ENCODE measurements at regions not wholly inside any gene's neighbourhood (a gene's known extent, or its start where the extent isn't known, plus 50 kb on each side); places are given as distances from the start of the nearest gene placed in this dataset.

DNA sequence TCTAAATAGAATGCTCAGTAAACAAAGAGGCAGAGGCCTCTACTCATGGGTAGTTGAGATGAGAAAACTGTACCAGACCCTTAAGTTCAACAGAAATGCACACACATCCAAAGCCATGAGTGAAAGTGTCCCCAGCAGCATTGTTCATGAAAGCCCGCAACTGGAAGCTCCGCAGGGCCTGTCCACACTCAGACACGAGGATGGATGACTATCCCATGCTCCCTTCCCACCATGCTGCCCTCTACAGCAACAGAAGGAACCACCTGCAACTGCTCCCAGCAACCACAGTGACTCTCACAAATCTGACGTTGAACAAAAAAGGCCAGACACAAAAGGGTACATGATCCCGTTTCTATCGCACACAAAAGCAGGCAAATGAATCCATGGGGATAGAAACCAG is 76.9 kb upstream of the ANO1 start:
- no peaks in the 10 kb centered on the region for H3K36me3 ChIP-seq
- no peak for DNase-seq
- intact Hi-C loops (cut with DNase I) = no loop called here
- TF ChIP-seq POLR2AphosphoS5 (IDR thresholded peaks at IDR 0.05) = no peak
- no peak for TF ChIP-seq EP300 (IDR thresholded peaks at IDR 0.05)
- TF ChIP-seq, protein P1, sequence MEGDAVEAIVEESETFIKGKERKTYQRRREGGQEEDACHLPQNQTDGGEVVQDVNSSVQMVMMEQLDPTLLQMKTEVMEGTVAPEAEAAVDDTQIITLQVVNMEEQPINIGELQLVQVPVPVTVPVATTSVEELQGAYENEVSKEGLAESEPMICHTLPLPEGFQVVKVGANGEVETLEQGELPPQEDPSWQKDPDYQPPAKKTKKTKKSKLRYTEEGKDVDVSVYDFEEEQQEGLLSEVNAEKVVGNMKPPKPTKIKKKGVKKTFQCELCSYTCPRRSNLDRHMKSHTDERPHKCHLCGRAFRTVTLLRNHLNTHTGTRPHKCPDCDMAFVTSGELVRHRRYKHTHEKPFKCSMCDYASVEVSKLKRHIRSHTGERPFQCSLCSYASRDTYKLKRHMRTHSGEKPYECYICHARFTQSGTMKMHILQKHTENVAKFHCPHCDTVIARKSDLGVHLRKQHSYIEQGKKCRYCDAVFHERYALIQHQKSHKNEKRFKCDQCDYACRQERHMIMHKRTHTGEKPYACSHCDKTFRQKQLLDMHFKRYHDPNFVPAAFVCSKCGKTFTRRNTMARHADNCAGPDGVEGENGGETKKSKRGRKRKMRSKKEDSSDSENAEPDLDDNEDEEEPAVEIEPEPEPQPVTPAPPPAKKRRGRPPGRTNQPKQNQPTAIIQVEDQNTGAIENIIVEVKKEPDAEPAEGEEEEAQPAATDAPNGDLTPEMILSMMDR (IDR thresholded peaks at IDR 0.05) = no peak
- TF ChIP-seq POLR2A (IDR thresholded peaks at IDR 0.05) = no peak
- no peak overlapping the region for H3K4me3 ChIP-seq
- H3K4me1 ChIP-seq = no peaks in the 10 kb centered on the region
- 88 to 95% methylated on average over 6 of the region's 6 CpGs for WGBS, 2 donors
- H3K27me3 ChIP-seq = peaks cover 0 to 4% (median 0%) of the 10 kb centered on the region in 3 donors
- no peaks in the 10 kb centered on the region for H3K9me3 ChIP-seq
- H3K27ac ChIP-seq = no peak overlapping the region

DNA sequence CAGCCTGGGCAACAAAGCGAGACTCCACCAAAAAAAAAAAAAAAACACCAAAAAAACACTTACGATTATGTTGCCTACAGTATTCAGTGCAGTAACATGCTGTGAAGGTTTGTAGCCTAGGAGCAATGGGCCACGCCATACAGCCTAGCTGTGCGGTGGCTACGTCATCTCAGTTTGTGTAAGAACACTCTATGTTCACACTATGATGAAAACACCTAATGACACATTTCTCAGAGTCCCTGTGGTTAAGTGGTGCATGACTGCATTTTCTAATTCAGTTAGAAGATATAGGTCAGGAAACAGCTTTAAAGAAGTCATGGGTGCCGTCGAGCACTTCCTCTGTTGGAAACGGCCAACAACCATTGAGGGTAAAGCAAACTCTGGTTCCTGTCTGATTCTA is 75.7 kb upstream of the ANO1 start:
- intact Hi-C loops (cut with DNase I) = no loop called here
- DNase-seq = no peak
- 65 to 82% methylated on average over 8 of the region's 8 CpGs for WGBS, 2 donors
- H3K4me3 ChIP-seq = no peak overlapping the region
- no peaks in the 10 kb centered on the region for H3K4me1 ChIP-seq
- H3K36me3 ChIP-seq = no peaks in the 10 kb centered on the region
- TF ChIP-seq, protein P1 (IDR thresholded peaks at IDR 0.05) = no peak
- no peak for TF ChIP-seq EP300 (IDR thresholded peaks at IDR 0.05)
- no peak for TF ChIP-seq POLR2A (IDR thresholded peaks at IDR 0.05)
- no peak for TF ChIP-seq POLR2AphosphoS5 (IDR thresholded peaks at IDR 0.05)
- peaks cover 0 to 4% (median 0%) of the 10 kb centered on the region in 3 donors for H3K27me3 ChIP-seq
- H3K9me3 ChIP-seq = no peaks in the 10 kb centered on the region
- no peak overlapping the region for H3K27ac ChIP-seq

- no peak for DNase-seq
- Histone ChIP-seq H3K9me3 (no peaks in the 10 kb centered on the region), H3K4me1 (no peaks in the 10 kb centered on the region), H3K36me3 (no peaks in the 10 kb centered on the region), H3K27me3 (peaks cover 0 to 4% (median 0%) of the 10 kb centered on the region in 3 donors), H3K27ac (no peak overlapping the region), H3K4me3 (no peak overlapping the region)
- TF ChIP-seq POLR2A (IDR thresholded peaks at IDR 0.05) = no peak
- TF ChIP-seq, protein P1 (IDR thresholded peaks at IDR 0.05) = no peak
- 59 to 61% methylated on average over 6 of the region's 6 CpGs for WGBS, 2 donors
- intact Hi-C loops (cut with DNase I) = no loop called here
Measured at GRCh38 chr11:70005107-70005818, 72.9 kb upstream of the ANO1 start.

DNA sequence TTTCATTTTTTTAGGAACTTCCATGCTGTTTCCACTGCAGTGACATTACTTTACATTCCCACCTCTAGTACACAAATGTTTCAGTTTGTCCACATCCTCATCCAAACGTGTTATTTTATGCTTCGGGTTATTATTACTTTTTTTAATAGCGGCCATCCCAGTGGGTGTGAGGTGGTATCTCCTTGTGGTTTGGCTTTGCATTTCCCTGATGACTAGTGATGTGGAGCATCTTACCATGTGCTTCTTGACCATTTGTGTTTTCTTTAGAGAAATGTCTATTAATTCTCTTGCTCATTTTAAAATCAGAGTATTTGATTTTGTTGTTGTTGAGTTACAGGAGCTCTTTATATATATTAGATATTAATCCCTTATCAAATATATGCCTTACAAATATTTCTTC is 70.3 kb upstream of the ANO1 start:
- 76 to 95% methylated on average over 3 of the region's 3 CpGs for WGBS, 2 donors
- TF ChIP-seq POLR2A (IDR thresholded peaks at IDR 0.05) = no peak
- no peak for TF ChIP-seq EP300 (IDR thresholded peaks at IDR 0.05)
- TF ChIP-seq POLR2AphosphoS5 (IDR thresholded peaks at IDR 0.05) = no peak
- TF ChIP-seq, protein P1 (IDR thresholded peaks at IDR 0.05) = no peak

DNA sequence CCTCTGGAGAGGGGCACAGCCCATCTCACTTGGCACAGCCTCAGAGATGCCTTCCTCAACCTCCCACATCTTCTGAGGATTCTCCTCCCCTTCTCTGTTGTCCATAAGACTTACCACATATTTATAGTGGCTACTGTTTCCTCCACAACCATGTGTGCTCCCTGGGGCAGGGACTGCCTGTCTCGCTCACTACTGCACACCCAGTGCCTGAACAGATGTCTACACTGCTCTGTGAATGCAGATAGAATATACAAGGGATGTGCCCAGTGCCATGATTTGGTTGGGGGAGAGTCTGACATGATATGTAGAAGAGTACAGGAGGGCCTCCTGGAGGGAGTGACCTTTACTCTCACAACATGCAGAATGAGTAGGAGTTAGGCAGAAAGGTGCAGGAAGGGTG is 67.3 kb upstream of the ANO1 start:
- H3K27me3 ChIP-seq = no peaks in the 10 kb centered on the region
- no peak for TF ChIP-seq EP300 (IDR thresholded peaks at IDR 0.05)
- TF ChIP-seq POLR2AphosphoS5 (IDR thresholded peaks at IDR 0.05) = no peak
- TF ChIP-seq POLR2A (IDR thresholded peaks at IDR 0.05) = no peak
- TF ChIP-seq, protein P1 (IDR thresholded peaks at IDR 0.05) = no peak
- H3K9me3 ChIP-seq = no peaks in the 10 kb centered on the region
- H3K36me3 ChIP-seq = no peaks in the 10 kb centered on the region
- no peak overlapping the region for H3K27ac ChIP-seq
- intact Hi-C loops (cut with DNase I) = no loop called here
- DNase-seq = no peak
- H3K4me1 ChIP-seq = no peaks in the 10 kb centered on the region
- H3K4me3 ChIP-seq = no peak overlapping the region
- WGBS, 2 donors = 82 to 88% methylated on average over 1 of the region's 1 CpG

More for the DNA sequence above, 70.3 kb upstream of the ANO1 start:
- no peak overlapping the region for H3K4me3 ChIP-seq
- no peak overlapping the region for H3K27ac ChIP-seq
- H3K4me1 ChIP-seq = no peaks in the 10 kb centered on the region
- intact Hi-C loops (cut with DNase I) = no loop called here
- no peaks in the 10 kb centered on the region for H3K36me3 ChIP-seq
- no peaks in the 10 kb centered on the region for H3K9me3 ChIP-seq
- H3K27me3 ChIP-seq = no peaks in the 10 kb centered on the region
- DNase-seq = no peak

All from sigmoid colon (tissue), 6 donors.